ENCODE measurements at regions not wholly inside any gene's neighbourhood (a gene's known extent, or its start where the extent isn't known, plus 50 kb on each side); places are given as distances from the start of the nearest gene placed in this dataset.

DNA sequence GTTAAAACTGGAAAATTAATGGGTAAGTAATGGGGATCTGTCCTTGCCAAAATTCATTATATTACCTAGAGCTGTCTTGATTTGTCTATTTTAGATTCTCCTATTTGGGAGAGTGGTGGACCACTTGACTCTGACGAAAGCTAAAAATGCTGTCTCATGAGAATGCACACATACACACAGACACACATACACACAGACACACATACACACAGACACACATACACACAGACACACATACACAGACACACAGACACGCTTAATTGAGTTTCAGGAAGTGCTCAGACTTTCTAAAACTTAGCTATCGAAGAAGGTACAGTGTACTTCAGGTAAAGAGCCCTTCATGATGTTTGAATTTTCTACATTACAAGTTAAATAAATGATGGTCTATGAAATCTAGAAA lies 279.5 kb downstream of the ANKRD50 start:
- WGBS, result 89% methylated on average over 3 of the region's 3 CpGs

DNA sequence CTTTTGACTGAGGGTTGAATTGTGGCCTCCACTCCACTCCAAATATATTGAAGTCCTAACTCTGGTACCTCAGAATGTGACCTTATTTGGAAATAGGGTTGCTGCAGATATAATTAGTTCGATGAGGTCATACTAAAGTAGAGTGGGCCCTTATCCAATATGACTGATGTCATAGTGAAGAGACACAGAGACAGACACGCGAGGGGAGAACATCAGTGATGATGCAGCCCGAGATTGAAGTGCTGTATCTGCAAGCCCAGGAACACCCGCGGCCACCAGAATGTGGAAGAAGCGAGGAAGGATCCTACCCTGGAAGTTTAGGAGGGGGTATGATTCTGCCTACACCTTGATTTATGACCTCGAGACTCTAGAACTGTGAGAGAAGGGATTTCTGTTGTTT lies 279.0 kb downstream of the ANKRD50 start:
- 93% methylated on average over 8 of the region's 8 CpGs for WGBS
- no peak for DNase-seq (ENCODE audit: low spot score in 2 of 2)

More for the DNA sequence above, 279.5 kb downstream of the ANKRD50 start:
- H3K27ac ChIP-seq, result no peak overlapping the region
- no peaks in the 10 kb centered on the region for H3K36me3 ChIP-seq
- no peaks in the 10 kb centered on the region for H3K9me3 ChIP-seq
- no peaks in the 10 kb centered on the region for H3K27me3 ChIP-seq
- no peak for TF ChIP-seq POLR2A (IDR thresholded peaks at IDR 0.05)
- no peak for TF ChIP-seq EP300 (IDR thresholded peaks at IDR 0.05)
- TF ChIP-seq POLR2AphosphoS5 (IDR thresholded peaks at IDR 0.05), result no peak
- TF ChIP-seq, protein P1, sequence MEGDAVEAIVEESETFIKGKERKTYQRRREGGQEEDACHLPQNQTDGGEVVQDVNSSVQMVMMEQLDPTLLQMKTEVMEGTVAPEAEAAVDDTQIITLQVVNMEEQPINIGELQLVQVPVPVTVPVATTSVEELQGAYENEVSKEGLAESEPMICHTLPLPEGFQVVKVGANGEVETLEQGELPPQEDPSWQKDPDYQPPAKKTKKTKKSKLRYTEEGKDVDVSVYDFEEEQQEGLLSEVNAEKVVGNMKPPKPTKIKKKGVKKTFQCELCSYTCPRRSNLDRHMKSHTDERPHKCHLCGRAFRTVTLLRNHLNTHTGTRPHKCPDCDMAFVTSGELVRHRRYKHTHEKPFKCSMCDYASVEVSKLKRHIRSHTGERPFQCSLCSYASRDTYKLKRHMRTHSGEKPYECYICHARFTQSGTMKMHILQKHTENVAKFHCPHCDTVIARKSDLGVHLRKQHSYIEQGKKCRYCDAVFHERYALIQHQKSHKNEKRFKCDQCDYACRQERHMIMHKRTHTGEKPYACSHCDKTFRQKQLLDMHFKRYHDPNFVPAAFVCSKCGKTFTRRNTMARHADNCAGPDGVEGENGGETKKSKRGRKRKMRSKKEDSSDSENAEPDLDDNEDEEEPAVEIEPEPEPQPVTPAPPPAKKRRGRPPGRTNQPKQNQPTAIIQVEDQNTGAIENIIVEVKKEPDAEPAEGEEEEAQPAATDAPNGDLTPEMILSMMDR (IDR thresholded peaks at IDR 0.05), result no peak
- no peak overlapping the region for H3K4me3 ChIP-seq
- DNase-seq (ENCODE audit: low spot score in 2 of 2), result no peak
- peaks cover 7% of the 10 kb centered on the region for H3K4me1 ChIP-seq

GRCh38 chr4:124435274-124435950 lies 277.1 kb downstream of the ANKRD50 start:
- Histone ChIP-seq H3K4me1 (peaks cover 4% of the 10 kb centered on the region), H3K27ac (no peak overlapping the region), H3K27me3 (no peaks in the 10 kb centered on the region), H3K4me3 (no peak overlapping the region), H3K36me3 (no peaks in the 10 kb centered on the region), H3K9me3 (no peaks in the 10 kb centered on the region)
- no peak for TF ChIP-seq EP300 (IDR thresholded peaks at IDR 0.05)
- TF ChIP-seq POLR2A (IDR thresholded peaks at IDR 0.05), result no peak
- no peak for TF ChIP-seq POLR2AphosphoS5 (IDR thresholded peaks at IDR 0.05)
- TF ChIP-seq, protein P1 (IDR thresholded peaks at IDR 0.05), result no peak
- WGBS, result 59% methylated on average over 2 of the region's 2 CpGs
- DNase-seq (ENCODE audit: low spot score in 2 of 2), result no peak

More for the DNA sequence above, 279.0 kb downstream of the ANKRD50 start:
- no peak for TF ChIP-seq POLR2A (IDR thresholded peaks at IDR 0.05)
- TF ChIP-seq, protein P1 (IDR thresholded peaks at IDR 0.05), result no peak
- no peak for TF ChIP-seq POLR2AphosphoS5 (IDR thresholded peaks at IDR 0.05)
- TF ChIP-seq EP300 (IDR thresholded peaks at IDR 0.05), result no peak
- no peaks in the 10 kb centered on the region for H3K9me3 ChIP-seq
- H3K27me3 ChIP-seq, result no peaks in the 10 kb centered on the region
- no peaks in the 10 kb centered on the region for H3K36me3 ChIP-seq
- peaks cover 7% of the 10 kb centered on the region for H3K4me1 ChIP-seq
- H3K27ac ChIP-seq, result no peak overlapping the region
- H3K4me3 ChIP-seq, result no peak overlapping the region

DNA sequence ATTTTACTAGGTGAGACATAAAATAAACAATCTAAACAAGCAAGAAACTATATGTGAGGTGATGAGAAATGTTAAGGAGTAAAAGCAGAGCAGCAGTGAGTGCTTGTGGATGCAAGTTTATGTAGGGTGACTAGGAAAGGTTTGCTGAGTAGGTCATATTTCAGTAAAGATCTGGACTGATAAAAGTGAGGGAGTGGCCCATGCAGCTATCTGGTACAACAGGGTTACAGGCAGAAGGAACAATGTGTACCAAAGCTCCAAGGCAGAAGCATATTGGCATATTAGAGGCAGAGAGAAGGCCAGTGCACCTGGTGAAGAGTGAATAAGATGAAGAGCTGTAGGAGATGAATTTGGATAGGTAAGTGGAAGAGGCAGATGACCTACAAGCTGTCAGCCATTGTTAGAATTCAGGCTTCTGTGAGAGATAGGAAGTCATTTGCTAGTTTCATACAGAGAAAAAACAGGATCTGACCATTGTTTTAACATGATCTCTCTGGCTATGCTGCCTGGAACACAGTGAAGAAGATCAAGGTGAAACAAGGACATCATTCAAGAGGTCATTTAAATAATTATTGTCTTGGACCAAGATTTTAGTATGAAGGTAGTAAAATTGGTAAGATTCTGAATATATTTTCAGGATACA lies 274.6 kb downstream of the ANKRD50 start:
- no peak for DNase-seq (ENCODE audit: low spot score in 2 of 2)
- TF ChIP-seq, protein P1 (IDR thresholded peaks at IDR 0.05), result no peak
- TF ChIP-seq POLR2AphosphoS5 (IDR thresholded peaks at IDR 0.05), result peak in 1 of 3 donors; percentile 74
- no peaks in the 10 kb centered on the region for H3K27me3 ChIP-seq
- H3K4me3 ChIP-seq, result no peak overlapping the region
- no peaks in the 10 kb centered on the region for H3K36me3 ChIP-seq
- peaks cover 4% of the 10 kb centered on the region for H3K4me1 ChIP-seq
- no peaks in the 10 kb centered on the region for H3K9me3 ChIP-seq
- peak overlapping the region; percentile 56 for H3K27ac ChIP-seq

DNA sequence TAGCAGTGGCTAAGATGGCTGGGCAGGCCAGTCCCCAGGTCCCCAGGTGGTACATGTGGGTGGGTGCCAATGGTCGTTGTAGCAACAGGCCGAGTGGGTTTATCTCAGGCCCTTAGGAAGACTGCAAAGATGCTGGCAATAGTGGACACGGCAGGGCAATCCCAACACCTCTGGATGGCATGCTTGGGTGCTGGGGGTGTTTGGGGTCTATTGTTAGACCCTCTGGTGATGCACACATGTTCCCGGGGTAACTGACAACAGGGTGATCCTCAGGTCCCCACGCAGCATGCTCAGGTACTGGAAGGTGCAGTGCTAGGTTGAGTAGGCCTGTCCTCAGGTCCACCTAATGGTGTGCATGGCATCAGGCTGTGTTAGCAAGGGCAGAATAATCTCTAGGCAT lies 267.5 kb downstream of the ANKRD50 start:
- no peak overlapping the region for H3K27ac ChIP-seq
- WGBS, result 100% methylated on average over 3 of the region's 5 CpGs
- no peaks in the 10 kb centered on the region for H3K36me3 ChIP-seq
- no peaks in the 10 kb centered on the region for H3K4me1 ChIP-seq
- H3K4me3 ChIP-seq, result no peak overlapping the region
- peaks cover 6% of the 10 kb centered on the region for H3K9me3 ChIP-seq
- no peaks in the 10 kb centered on the region for H3K27me3 ChIP-seq
- DNase-seq (ENCODE audit: low spot score in 2 of 2), result no peak
- no peak for TF ChIP-seq POLR2AphosphoS5 (IDR thresholded peaks at IDR 0.05)
- no peak for TF ChIP-seq EP300 (IDR thresholded peaks at IDR 0.05)
- TF ChIP-seq POLR2A (IDR thresholded peaks at IDR 0.05), result no peak
- TF ChIP-seq, protein P1 (IDR thresholded peaks at IDR 0.05), result no peak

All from suprapubic skin (tissue), 4 donors.